OCI-LY1 (cell line): ENCODE measurements at regions not wholly inside any gene's neighbourhood (a gene's known extent, or its start where the extent isn't known, plus 50 kb on each side); places are given as distances from the start of the nearest gene placed in this dataset.

Experiments used
- EZH2 ChIP-seq: fragments of 200-600 bp; sonication (generic), shearing (Covaris generic); IDR thresholded peaks from 2 replicates; pipeline ENCODE4 v1.8.0; 2017; ENCODE audit warnings: borderline replicate concordance, mixed run types, mild to moderate bottlenecking, antibody characterized with exemption, low read length, moderate library complexity, mixed read lengths
- TF ChIP-seq, protein P1 (sequence below): fragments of 200-600 bp; sonication (generic), shearing (Covaris generic); IDR thresholded peaks from 2 replicates; pipeline ENCODE4 v1.5.1; 2017; ENCODE audit warnings: mild to moderate bottlenecking, antibody characterized with exemption, low read length, moderate library complexity, mixed read lengths

DNA sequence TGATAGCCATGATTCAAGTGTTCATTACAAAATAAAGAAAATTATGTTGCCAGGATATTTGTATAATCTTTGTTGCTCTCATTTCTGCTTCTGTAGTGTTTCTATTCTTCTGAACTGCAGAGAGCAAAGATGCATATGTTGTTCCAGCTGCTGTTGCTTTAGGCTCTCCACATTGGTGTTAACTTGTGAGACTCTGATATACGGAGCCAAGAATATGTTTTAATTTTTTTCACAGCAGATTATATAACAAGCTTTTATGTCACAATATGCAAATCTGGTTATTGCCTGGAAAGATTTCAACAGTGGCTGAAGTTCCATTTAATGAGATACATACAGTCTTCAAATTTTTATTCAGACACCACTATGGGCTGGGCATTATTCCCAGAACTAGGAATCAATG, 655.0 kb downstream of the GRXCR1 start:
- TF ChIP-seq, protein P1, sequence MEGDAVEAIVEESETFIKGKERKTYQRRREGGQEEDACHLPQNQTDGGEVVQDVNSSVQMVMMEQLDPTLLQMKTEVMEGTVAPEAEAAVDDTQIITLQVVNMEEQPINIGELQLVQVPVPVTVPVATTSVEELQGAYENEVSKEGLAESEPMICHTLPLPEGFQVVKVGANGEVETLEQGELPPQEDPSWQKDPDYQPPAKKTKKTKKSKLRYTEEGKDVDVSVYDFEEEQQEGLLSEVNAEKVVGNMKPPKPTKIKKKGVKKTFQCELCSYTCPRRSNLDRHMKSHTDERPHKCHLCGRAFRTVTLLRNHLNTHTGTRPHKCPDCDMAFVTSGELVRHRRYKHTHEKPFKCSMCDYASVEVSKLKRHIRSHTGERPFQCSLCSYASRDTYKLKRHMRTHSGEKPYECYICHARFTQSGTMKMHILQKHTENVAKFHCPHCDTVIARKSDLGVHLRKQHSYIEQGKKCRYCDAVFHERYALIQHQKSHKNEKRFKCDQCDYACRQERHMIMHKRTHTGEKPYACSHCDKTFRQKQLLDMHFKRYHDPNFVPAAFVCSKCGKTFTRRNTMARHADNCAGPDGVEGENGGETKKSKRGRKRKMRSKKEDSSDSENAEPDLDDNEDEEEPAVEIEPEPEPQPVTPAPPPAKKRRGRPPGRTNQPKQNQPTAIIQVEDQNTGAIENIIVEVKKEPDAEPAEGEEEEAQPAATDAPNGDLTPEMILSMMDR: no peak
- TF ChIP-seq EZH2: no peak
